ENCODE measurements at regions not wholly inside any gene's neighbourhood (a gene's known extent, or its start where the extent isn't known, plus 50 kb on each side); places are given as distances from the start of the nearest gene placed in this dataset.

DNA sequence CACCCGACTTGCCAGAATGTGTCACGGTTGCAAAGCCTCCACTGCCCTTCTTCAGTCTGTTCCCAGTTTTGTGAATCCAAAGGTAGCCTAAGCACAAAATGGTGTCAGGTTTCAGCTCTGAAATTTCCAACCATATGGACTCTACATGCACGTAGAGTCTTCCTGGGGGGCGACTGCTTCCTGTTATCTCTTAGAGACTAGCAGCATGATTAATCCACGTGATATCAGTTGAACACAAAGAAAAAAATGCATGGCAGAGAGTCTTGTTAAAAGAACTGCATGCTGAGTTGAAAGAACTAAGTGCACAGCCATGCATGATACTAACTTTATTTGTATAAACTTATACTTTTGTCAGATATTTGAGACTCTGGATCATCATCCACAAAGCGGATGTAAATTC, 404.4 kb downstream of the SOCS6 start:
- TF ChIP-seq TAF1 (IDR thresholded peaks at IDR 0.05; ENCODE audit: borderline replicate concordance, insufficient read depth, low read length) (no peak), POLR2AphosphoS5 (IDR thresholded peaks at IDR 0.05; ENCODE audit: low read depth, low read length) (no peak)

Data from PFSK-1 (cell line).